UCSD-AML1 (cell line): ENCODE measurements at regions not wholly inside any gene's neighbourhood (a gene's known extent, or its start where the extent isn't known, plus 50 kb on each side); places are given as distances from the start of the nearest gene placed in this dataset.

Experiments
- DNase-seq: peaks from one replicate; lab custom pipeline; 2025; ENCODE audit not compliant: unreplicated experiment; lab: John Stamatoyannopoulos, UW

DNA sequence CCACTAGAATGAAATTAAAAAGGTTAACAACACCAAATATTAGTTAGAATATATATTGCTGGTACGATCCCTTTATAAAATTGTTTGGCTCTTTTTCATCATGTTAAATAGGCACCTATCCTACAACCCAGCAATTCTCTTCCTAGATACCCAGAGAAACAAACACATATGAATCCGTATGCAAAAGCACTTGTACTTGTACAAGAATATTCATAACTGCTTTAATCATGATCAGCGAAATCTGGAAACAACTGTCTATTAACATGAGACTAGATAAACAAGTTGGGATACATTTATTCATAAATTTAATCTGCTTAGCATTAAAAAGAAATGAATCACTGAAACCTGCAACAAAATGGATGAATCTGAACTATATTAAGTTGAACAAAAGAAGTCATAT is 113.7 kb upstream of the MAP1B start:
- no peak for DNase-seq

DNA sequence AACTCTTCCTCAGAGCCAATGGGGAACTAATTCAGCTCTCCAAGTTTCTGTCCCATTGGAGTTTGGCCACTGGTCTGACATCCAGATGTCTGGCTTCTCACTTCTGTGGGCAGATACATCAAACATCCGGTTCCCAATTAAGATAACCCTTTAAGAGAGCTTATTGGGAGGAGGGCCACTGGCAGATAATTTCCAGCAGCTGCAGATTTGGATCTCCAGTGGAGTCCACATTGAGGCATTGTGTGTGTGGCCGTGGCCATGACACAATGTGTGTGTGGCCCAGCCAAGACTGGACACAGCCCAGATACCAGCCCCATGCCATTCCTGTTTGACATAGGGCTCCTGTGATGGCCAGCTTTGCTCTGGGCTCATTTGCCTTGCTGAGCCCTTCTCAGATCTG is 110.5 kb upstream of the MAP1B start:
- DNase-seq: no peak

DNA sequence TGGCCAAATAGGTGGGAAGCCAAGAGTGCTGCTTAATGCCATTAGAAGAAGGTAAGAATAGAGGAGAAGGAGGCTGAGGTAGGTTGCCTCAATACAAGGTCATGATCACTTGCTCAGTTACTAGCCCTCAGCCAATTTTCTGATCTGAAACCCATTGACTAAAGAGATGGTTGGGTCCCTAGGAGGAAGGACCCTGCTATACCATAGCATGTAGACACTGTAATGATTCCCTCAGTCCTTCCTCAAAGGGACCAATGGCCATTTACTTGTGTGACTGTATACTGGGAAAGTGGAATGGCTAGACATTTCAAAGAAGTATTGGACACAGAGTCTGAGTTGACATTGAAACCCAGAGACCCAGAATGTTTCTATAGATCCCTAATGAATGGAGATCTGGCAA is 108.5 kb upstream of the MAP1B start:
- DNase-seq: no peak

- no peak for DNase-seq
These were observed 106.6 kb upstream of the MAP1B start for GRCh38 chr5:72000707-72001106.

DNA sequence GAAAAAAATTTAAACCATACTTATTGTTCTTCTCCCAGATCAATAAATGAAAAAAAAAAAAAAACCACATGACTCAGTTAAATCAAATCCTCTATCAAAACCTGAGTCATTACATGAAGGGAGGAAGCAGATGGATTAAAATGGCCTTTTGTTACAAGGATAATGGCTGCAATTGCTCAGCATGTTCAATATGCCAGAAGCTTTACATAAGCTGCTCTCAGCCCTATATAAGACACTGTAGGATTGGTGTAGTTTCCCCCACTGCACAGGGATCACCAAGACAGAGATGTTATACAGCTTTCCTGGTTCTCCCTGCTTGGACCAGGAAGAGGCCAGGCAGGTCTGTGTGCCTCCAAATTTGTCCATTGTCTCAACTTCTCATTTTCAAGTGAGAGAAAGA is 101.6 kb upstream of the MAP1B start:
- no peak for DNase-seq

DNA sequence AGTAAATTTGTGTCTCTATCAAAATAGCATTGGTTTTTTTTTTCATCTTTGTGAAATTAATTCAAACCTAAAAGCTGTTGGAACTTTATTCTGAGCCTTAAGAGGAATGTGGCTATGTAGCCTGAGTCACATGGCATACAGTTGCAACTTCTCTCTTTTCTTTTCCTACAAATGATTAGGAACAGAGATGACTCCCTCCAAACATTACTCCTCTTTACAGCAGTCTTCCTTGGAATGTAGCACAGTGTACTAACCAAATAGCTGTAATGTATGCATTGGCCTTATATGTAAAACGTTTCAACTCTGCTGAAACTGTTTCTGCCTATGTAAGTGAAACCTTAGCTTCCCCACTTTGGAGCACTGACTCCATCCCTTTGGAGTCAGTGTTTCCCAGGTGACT is 100.9 kb upstream of the MAP1B start:
- DNase-seq: no peak

- DNase-seq: no peak
These were observed 99.8 kb upstream of the MAP1B start for GRCh38 chr5:72007336-72008111.

- no peak for DNase-seq
These were observed 98.0 kb upstream of the MAP1B start for GRCh38 chr5:72009280-72009679.

GRCh38 chr5:72010430-72010829 is 96.8 kb upstream of the MAP1B start:
- DNase-seq: no peak

- no peak for DNase-seq
These were observed 94.4 kb upstream of the MAP1B start for GRCh38 chr5:72012906-72013305.

GRCh38 chr5:72013766-72014624 is 93.3 kb upstream of the MAP1B start:
- DNase-seq: no peak

GRCh38 chr5:72015103-72015548 is 92.1 kb upstream of the MAP1B start:
- DNase-seq: no peak

- peak; percentile 37 for DNase-seq
These were observed 89.0 kb upstream of the MAP1B start for GRCh38 chr5:72018143-72018803.

GRCh38 chr5:72020161-72020983 is 86.9 kb upstream of the MAP1B start:
- DNase-seq: no peak

GRCh38 chr5:72021651-72022357 is 85.5 kb upstream of the MAP1B start:
- no peak for DNase-seq

DNA sequence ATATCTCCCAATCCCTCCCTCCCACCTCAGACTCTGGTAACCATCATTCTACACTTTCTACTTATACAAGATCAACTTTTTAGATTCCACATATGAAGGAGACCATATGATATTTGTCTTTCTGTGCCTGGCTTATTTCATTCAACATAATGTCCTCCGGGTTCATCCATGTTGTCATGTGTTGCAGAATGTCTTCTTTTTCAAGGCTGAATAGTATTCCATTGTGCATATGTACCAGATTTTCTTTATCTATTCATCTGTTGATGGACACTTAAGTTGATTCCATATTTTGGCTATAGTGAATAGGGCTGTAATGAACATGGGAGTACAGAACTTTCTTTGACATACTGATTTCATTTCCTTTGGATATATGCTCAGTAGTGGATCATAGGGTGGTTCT is 78.9 kb upstream of the MAP1B start:
- DNase-seq: no peak

GRCh38 chr5:72030237-72030636 is 77.0 kb upstream of the MAP1B start:
- no peak for DNase-seq

GRCh38 chr5:72032788-72033187 is 74.5 kb upstream of the MAP1B start:
- DNase-seq: no peak

- DNase-seq: no peak
These were observed 72.5 kb upstream of the MAP1B start for GRCh38 chr5:72034770-72035169.

GRCh38 chr5:72035831-72036230 is 71.4 kb upstream of the MAP1B start:
- no peak for DNase-seq
